Hepatocyte (in vitro differentiated cells): ENCODE measurements at regions not wholly inside any gene's neighbourhood (a gene's known extent, or its start where the extent isn't known, plus 50 kb on each side); places are given as distances from the start of the nearest gene placed in this dataset.

Experiments used
- EZH2phosphoT487 ChIP-seq: fragments of 200-600 bp; sonication (generic); IDR thresholded peaks from one replicate; pipeline ENCODE4 v1.6.1; 2018; ENCODE audit warnings: antibody characterized with exemption, mild to moderate bottlenecking, low read depth, moderate library complexity; ENCODE audit not compliant: unreplicated experiment, severe bottlenecking
- TF ChIP-seq, protein P1 (sequence below): fragments of 200-600 bp; sonication (generic); IDR thresholded peaks from 2 replicates; pipeline ENCODE4 v1.5.1; 2016; ENCODE audit warnings: antibody characterized with exemption, mild to moderate bottlenecking; ENCODE audit not compliant: poor library complexity

DNA sequence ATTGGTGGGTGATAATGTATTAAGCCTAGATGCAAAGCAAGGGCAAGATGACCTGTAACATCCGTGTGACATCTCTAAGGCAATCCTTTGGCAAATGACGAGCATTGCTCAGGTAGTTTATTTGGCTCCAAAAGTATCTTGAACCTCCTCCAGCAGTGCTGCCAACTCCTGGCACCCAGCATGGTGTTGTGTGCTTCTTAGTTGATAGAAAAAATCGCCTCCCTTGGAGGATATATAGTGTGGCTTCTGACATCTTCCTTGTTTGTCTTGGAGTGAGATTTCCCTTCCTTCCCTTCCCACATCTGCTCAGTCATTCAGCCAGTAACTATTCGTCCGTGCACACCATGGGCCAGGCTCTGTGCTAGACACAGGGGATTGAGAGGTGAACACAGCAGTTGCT is 121.8 kb downstream of the TOMM20 start:
- TF ChIP-seq, protein P1, sequence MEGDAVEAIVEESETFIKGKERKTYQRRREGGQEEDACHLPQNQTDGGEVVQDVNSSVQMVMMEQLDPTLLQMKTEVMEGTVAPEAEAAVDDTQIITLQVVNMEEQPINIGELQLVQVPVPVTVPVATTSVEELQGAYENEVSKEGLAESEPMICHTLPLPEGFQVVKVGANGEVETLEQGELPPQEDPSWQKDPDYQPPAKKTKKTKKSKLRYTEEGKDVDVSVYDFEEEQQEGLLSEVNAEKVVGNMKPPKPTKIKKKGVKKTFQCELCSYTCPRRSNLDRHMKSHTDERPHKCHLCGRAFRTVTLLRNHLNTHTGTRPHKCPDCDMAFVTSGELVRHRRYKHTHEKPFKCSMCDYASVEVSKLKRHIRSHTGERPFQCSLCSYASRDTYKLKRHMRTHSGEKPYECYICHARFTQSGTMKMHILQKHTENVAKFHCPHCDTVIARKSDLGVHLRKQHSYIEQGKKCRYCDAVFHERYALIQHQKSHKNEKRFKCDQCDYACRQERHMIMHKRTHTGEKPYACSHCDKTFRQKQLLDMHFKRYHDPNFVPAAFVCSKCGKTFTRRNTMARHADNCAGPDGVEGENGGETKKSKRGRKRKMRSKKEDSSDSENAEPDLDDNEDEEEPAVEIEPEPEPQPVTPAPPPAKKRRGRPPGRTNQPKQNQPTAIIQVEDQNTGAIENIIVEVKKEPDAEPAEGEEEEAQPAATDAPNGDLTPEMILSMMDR, result no peak
- TF ChIP-seq EZH2phosphoT487, result no peak
